ENCODE measurements at regions not wholly inside any gene's neighbourhood (a gene's known extent, or its start where the extent isn't known, plus 50 kb on each side); places are given as distances from the start of the nearest gene placed in this dataset.

- no peak for TF ChIP-seq LCORL (IDR thresholded peaks at IDR 0.05)
- TF ChIP-seq LCORL (CRISPR knock-in tag; IDR thresholded peaks at IDR 0.05), result peak; percentile 66
- TF ChIP-seq ZNF343 (CRISPR knock-in tag; IDR thresholded peaks at IDR 0.05), result no peak
- TF ChIP-seq ZNF841 (CRISPR knock-in tag; IDR thresholded peaks at IDR 0.05; ENCODE audit: borderline replicate concordance), result no peak
- TF ChIP-seq IRF2 (CRISPR knock-in tag; IDR thresholded peaks at IDR 0.05), result peak; percentile 32; the same call in 1 of the 2 replicates
- no peak for TF ChIP-seq ZNF256 (CRISPR knock-in tag; conservative IDR thresholded peaks at IDR 0.05)
- TF ChIP-seq, protein P1, sequence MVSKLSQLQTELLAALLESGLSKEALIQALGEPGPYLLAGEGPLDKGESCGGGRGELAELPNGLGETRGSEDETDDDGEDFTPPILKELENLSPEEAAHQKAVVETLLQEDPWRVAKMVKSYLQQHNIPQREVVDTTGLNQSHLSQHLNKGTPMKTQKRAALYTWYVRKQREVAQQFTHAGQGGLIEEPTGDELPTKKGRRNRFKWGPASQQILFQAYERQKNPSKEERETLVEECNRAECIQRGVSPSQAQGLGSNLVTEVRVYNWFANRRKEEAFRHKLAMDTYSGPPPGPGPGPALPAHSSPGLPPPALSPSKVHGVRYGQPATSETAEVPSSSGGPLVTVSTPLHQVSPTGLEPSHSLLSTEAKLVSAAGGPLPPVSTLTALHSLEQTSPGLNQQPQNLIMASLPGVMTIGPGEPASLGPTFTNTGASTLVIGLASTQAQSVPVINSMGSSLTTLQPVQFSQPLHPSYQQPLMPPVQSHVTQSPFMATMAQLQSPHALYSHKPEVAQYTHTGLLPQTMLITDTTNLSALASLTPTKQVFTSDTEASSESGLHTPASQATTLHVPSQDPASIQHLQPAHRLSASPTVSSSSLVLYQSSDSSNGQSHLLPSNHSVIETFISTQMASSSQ (IDR thresholded peaks at IDR 0.05; ENCODE audit: low read depth), result peak; percentile 26; the same call in 1 of the 2 replicates
- TF ChIP-seq, protein P1 (CRISPR knock-in tag; IDR thresholded peaks at IDR 0.05; ENCODE audit: borderline replicate concordance), result peak; percentile 21; the same call in 1 of the 2 replicates
- no peak for TF ChIP-seq POLR2G (IDR thresholded peaks at IDR 0.05; ENCODE audit: low read depth, low read length)
- no peak for TF ChIP-seq ZNF792 (CRISPR knock-in tag; IDR thresholded peaks at IDR 0.05)
- TF ChIP-seq ZNF12 (CRISPR knock-in tag; IDR thresholded peaks at IDR 0.05), result peak; percentile 56; the same call in 1 of the 2 replicates
- TF ChIP-seq GATA4 (IDR thresholded peaks at IDR 0.05; ENCODE audit: borderline replicate concordance, low read depth), result no peak
- TF ChIP-seq ZNF331 (CRISPR knock-in tag; IDR thresholded peaks at IDR 0.05), result peak; percentile 64; the same call in 1 of the 2 replicates
- TF ChIP-seq JUNB (CRISPR knock-in tag; IDR thresholded peaks at IDR 0.05; ENCODE audit: borderline replicate concordance), result no peak
- TF ChIP-seq, protein P2, sequence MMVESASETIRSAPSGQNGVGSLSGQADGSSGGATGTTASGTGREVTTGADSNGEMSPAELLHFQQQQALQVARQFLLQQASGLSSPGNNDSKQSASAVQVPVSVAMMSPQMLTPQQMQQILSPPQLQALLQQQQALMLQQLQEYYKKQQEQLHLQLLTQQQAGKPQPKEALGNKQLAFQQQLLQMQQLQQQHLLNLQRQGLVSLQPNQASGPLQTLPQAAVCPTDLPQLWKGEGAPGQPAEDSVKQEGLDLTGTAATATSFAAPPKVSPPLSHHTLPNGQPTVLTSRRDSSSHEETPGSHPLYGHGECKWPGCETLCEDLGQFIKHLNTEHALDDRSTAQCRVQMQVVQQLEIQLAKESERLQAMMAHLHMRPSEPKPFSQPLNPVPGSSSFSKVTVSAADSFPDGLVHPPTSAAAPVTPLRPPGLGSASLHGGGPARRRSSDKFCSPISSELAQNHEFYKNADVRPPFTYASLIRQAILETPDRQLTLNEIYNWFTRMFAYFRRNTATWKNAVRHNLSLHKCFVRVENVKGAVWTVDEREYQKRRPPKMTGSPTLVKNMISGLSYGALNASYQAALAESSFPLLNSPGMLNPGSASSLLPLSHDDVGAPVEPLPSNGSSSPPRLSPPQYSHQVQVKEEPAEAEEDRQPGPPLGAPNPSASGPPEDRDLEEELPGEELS (CRISPR knock-in tag; IDR thresholded peaks at IDR 0.05), result peak; percentile 28; the same call in 1 of the 2 replicates
- no peak for TF ChIP-seq SP4 (CRISPR knock-in tag; IDR thresholded peaks at IDR 0.05)
- TF ChIP-seq ZNF143 (CRISPR knock-in tag; IDR thresholded peaks at IDR 0.05), result no peak
- TF ChIP-seq TEAD2 (CRISPR knock-in tag; IDR thresholded peaks at IDR 0.05), result no peak
Measured at GRCh38 chr5:123875561-123876275, 363.7 kb downstream of the CSNK1G3 start (continued).
